NB4 (cell line): ENCODE measurements at regions not wholly inside any gene's neighbourhood (a gene's known extent, or its start where the extent isn't known, plus 50 kb on each side); places are given as distances from the start of the nearest gene placed in this dataset.

Source experiments
- POLR2A ChIP-seq: IDR thresholded peaks from 2 replicates; pipeline ENCODE4 v1.6.1; 2011; ENCODE audit warnings: mild to moderate bottlenecking; ENCODE audit not compliant: insufficient read length; ENCODE audit errors: extremely low read depth
- TF ChIP-seq, protein P1 (sequence below): IDR thresholded peaks from one replicate; pipeline ENCODE4 v1.5.1; 2012; ENCODE audit warnings: low read depth, low read length
- TF ChIP-seq, protein P2 (sequence below): IDR thresholded peaks from 2 replicates; pipeline ENCODE4 v1.6.1; 2011; ENCODE audit warnings: low read depth, low read length

DNA sequence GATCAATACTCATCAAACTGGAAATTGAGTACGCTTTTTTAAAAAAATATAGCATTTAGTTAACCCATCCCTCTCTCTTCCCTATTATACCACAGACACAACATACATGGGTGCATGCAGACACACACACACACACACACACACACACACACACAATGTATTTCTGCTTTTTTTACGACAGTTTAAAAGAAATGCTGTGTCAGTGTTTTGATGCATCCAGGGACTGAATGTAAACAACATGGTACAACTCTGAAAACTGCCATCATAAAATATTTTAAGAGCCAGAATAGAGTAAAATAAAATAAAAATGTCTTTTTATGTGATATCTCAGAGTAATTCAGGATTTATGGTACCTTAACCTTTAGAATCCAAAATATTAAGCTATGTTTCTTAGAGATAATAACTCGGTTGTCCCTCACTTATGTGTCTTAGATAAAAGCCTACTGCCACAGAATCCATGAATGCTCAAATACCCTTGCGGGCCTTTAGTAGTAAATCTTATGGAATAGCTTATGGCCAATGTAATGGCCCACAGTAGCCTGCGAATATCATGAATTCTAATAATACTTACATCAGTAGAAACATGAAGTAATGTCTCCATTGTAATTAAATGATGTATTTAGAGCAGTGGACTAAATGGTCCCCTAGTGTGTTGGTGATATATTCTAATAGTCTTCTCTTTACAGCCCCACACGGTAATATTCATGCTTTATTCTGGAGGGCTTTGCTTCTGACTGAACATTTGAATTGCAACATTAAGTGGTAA is 251.6 kb upstream of the FIGN start:
- TF ChIP-seq, protein P1, sequence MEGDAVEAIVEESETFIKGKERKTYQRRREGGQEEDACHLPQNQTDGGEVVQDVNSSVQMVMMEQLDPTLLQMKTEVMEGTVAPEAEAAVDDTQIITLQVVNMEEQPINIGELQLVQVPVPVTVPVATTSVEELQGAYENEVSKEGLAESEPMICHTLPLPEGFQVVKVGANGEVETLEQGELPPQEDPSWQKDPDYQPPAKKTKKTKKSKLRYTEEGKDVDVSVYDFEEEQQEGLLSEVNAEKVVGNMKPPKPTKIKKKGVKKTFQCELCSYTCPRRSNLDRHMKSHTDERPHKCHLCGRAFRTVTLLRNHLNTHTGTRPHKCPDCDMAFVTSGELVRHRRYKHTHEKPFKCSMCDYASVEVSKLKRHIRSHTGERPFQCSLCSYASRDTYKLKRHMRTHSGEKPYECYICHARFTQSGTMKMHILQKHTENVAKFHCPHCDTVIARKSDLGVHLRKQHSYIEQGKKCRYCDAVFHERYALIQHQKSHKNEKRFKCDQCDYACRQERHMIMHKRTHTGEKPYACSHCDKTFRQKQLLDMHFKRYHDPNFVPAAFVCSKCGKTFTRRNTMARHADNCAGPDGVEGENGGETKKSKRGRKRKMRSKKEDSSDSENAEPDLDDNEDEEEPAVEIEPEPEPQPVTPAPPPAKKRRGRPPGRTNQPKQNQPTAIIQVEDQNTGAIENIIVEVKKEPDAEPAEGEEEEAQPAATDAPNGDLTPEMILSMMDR, result no peak
- TF ChIP-seq POLR2A, result no peak
- TF ChIP-seq, protein P2, sequence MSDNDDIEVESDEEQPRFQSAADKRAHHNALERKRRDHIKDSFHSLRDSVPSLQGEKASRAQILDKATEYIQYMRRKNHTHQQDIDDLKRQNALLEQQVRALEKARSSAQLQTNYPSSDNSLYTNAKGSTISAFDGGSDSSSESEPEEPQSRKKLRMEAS, result no peak
